DOHH2 (cell line): ENCODE measurements at regions not wholly inside any gene's neighbourhood (a gene's known extent, or its start where the extent isn't known, plus 50 kb on each side); places are given as distances from the start of the nearest gene placed in this dataset.

ENCODE experiments used
- EZH2phosphoT487 ChIP-seq: fragments of 200-600 bp; sonication (generic); IDR thresholded peaks from 2 replicates; pipeline ENCODE4 v1.6.1; 2017; ENCODE audit warnings: borderline replicate concordance, mild to moderate bottlenecking, antibody characterized with exemption, low read length, moderate library complexity, mixed read lengths
- TF ChIP-seq, protein P1 (sequence below): fragments of 200-600 bp; sonication (generic); IDR thresholded peaks from one replicate; pipeline ENCODE4 v1.5.1; 2014; ENCODE audit warnings: antibody characterized with exemption, mild to moderate bottlenecking, low read depth, low read length; ENCODE audit not compliant: poor library complexity, severe bottlenecking

- TF ChIP-seq, protein P1, sequence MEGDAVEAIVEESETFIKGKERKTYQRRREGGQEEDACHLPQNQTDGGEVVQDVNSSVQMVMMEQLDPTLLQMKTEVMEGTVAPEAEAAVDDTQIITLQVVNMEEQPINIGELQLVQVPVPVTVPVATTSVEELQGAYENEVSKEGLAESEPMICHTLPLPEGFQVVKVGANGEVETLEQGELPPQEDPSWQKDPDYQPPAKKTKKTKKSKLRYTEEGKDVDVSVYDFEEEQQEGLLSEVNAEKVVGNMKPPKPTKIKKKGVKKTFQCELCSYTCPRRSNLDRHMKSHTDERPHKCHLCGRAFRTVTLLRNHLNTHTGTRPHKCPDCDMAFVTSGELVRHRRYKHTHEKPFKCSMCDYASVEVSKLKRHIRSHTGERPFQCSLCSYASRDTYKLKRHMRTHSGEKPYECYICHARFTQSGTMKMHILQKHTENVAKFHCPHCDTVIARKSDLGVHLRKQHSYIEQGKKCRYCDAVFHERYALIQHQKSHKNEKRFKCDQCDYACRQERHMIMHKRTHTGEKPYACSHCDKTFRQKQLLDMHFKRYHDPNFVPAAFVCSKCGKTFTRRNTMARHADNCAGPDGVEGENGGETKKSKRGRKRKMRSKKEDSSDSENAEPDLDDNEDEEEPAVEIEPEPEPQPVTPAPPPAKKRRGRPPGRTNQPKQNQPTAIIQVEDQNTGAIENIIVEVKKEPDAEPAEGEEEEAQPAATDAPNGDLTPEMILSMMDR = no peak
- no peak for TF ChIP-seq EZH2phosphoT487
Observed at GRCh38 chrX:118181030-118181429, 64.4 kb upstream of the KLHL13 start.
